Activated CD8-positive, alpha-beta memory T cell treated with anti-CD3 and anti-CD28 coated beads for 4 hours (primary cell): ENCODE measurements at regions not wholly inside any gene's neighbourhood (a gene's known extent, or its start where the extent isn't known, plus 50 kb on each side); places are given as distances from the start of the nearest gene placed in this dataset.

Experiments
- DNase-seq, 2 donors: peaks; one replicate each; pipeline ENCODE4 v3.0.0-alpha.2; 2020; ENCODE audit warnings: low read depth in 2 of 2

- DNase-seq = no peak
Observed at GRCh38 chr15:69737916-69738315, 285.3 kb downstream of the RPLP1 start.

GRCh38 chr15:69740684-69741083, 288.1 kb downstream of the RPLP1 start:
- no peak for DNase-seq

- DNase-seq = no peak
Observed at GRCh38 chr15:69742361-69742760, 289.7 kb downstream of the RPLP1 start.

DNA sequence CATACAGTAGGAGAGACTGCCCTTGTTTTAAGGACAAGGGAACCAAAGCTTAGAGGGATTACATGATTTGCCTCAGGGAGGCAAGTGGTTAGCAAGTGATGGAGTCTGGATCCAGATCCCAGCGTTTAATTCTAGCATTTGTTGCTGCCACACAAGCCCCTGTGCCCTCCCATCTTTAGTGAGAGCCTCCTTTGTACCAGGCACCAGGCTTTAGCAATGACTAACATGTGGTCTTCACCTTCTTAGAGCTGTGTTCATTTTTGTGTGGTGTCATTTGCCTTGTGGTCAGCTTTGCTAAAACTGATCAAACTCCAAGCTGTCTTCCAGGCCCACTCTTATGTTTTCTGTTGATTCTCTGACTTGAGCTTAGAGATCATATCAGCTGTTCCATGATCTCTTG, 290.5 kb downstream of the RPLP1 start:
- no peak for DNase-seq

DNA sequence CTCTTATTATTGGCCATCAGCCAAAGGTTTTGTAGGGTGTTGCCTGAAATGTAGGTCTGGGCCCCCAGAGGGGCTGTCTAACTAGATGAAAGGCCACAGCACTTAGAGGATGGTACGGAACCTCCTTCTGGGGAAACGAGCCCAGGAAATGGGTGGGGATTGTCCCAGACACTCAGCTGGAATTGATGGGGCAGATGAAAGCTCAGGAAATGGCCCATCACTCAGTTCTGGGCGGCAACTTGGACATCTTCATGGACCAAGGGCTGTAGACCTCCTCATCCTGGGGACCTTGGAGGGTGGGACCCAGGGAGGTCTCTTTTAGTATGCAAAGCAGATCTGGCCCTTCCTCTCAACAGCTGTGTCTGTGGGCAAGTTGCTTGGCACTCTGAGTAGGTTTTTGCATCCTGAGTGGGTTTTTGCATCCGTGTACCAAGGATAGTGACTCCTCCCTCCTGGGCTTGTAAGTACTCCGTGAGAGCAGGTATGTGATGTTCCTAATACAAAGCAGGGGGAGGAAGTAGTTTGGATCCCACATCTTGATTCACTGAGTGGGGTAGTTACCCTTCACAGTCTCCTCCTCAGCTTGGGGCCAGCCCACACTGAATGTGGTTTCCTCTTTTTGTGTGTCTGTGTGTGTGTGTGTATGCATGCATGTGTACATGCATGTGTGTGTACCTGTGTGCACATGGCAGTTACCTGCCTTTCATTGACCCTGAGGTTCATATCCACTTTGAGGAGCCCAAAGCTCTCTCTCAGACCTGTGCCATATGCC, 292.0 kb downstream of the RPLP1 start:
- no peak for DNase-seq

DNA sequence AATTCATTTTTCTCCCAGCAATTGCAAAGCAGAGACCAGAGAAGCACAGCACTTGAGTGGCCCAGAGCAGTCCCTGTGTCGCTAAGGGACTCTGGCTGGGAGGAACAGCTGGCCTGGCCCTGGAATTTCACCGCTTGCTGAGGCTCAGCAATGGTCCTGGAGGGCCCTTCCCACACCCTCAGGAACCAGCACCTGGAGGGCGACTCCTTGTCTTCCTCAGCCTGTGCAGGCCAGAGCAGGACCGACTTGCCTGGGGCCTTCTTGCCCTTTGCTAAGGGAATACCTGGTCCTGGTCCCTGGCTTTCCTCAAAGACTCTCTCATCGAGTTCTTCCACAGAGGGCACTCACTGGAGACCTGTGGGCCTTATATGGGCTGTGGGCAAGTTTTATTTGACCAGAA, 294.6 kb downstream of the RPLP1 start:
- no peak for DNase-seq

DNA sequence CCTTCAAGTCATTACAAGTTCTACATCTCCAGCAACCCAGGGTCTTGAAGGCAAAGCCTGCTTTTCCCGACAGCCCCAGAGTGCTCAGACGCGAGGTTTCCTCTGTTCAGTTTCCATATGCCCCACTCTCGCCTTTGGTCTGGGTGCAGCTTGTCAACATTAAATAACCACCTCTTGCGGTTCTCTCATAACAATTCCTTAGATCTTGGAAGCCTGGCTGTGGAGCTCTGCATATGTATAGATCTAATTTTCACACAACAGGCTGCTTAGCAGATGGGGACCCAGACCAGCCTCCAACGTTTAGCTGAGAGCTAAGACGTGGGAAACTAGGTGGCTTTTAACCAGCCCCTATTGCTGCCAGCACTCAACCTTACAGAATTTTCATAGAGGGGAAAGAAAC, 295.5 kb downstream of the RPLP1 start:
- no peak for DNase-seq

DNA sequence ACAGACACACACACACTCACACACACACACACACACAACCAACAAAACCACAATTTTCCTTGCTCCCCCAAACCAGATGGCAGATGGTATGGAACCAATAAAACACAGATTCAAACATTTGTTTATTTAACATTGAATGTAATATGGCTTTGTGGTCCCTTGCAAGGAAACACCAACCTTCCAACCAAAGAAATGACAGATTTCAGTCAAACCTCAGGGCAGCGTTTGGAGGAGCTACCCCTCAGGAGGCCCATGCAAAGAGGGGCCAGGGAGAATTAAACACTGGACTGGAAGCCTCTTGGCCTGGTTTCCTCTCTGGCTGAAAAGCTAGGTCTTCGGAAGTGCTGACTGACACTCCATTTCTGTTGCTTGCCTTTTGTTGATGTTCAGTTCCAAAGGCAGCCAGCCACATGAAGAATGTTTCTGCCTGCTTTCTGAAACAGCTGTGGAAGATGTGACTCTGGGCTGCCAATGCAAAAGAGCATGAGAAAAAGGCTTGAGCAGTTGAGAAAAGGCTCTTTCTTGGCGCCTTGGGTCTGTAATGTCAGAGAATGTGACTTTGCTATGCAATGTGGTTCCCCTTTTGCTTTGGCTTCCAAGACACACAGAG, 296.1 kb downstream of the RPLP1 start:
- DNase-seq = no peak

DNA sequence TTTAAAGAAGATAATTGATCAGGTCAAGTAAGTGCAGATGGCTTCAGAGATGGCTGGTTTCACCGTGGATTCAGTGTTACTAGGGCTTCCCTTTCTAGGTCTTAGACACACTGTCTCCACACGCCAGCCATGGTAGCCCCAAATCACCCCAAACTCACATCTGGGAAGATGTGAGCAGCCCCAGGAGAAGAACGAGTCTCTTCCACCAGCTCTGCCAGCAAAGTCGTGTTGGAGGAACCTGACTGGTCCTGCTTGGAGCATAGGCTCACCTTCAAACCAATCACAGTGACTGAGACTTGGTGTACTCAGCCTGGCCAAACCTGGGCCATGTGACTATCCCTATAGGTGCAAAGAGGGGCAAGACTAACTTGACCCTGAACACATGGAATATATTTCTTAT, 296.7 kb downstream of the RPLP1 start:
- DNase-seq = no peak

DNA sequence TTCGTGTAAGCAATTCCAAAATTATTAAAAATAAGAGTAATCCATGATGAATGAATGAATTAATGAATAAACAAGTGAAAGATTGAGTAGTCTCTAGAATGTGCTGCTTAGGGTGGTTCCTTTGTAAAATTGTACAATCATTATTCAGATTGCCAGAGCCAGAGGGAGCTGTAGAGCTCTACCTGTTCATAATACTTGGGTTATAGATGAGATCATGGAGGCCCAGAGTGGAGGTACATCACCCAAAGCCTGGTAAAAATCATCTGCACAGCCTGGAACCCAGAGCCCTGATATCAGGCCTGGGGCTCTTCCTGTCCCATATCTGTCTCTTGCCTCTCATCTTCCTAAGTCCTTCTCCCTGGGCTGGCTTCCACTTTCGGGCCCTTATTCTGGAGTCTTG, 297.2 kb downstream of the RPLP1 start:
- DNase-seq = no peak

DNA sequence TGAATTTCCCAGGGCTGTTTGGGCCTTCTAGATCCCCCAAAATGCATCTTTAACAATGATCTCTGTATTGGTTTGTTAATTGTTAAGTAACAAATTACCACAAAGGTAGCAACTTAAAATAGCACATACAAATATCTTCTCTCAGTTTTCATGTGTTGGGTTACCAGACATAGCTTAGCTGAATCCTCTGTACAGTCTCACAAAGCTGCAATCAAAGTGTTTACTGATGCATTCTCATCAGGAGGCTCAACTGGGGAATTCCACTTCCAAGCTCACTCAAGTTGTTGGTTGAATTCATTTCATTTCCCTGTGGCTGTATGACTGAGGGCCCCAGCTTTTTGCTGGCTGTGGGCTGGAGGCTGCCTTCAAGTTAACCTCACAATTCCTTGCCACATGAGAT, 297.6 kb downstream of the RPLP1 start:
- DNase-seq = no peak

GRCh38 chr15:69751147-69751546, 298.5 kb downstream of the RPLP1 start:
- DNase-seq = no peak

DNA sequence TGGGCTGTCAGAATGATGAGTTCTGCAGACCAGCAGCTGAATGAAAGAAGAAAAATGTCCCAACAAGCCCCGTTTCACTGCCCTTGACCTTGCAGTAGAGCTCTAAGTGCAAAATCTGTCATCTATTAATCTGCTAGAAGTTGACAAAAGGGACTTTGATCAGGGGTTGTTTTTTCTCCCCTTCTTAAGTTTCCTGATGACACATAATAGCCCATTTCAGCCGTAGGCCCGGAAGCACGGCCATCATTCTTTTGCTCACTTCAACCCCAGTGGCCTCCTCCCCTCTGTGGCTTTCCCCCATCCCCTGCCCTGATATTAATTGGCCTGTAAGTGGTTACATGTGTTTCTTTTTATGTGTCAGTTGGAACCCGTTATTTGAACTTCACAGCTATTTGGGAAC, 298.9 kb downstream of the RPLP1 start:
- DNase-seq = no peak

GRCh38 chr15:69753867-69754266, 301.2 kb downstream of the RPLP1 start:
- DNase-seq = no peak

DNA sequence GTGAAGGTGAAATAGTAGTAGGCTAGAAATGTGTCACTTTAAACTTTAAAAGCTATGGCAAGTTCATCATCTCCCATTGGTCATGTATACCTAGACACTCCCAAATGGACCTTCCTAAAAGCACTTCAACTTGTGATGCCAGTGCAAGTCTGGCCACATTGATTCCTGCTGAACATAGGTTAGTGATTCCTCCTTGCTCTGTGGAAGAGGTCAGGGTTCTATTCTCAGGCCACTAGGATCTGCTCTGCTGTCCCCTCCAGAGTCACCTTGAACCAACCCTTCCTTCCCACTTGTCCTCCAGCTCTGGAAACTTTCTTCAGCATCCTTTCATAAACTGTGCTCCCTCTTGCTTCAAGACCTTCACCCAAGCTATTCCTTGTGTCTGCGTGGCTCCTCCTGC, 301.7 kb downstream of the RPLP1 start:
- no peak for DNase-seq

- DNase-seq = peak; percentile 68 to 74
Observed at GRCh38 chr15:69755551-69756310, 303.1 kb downstream of the RPLP1 start.

GRCh38 chr15:69756440-69756839, 303.8 kb downstream of the RPLP1 start:
- DNase-seq = no peak

DNA sequence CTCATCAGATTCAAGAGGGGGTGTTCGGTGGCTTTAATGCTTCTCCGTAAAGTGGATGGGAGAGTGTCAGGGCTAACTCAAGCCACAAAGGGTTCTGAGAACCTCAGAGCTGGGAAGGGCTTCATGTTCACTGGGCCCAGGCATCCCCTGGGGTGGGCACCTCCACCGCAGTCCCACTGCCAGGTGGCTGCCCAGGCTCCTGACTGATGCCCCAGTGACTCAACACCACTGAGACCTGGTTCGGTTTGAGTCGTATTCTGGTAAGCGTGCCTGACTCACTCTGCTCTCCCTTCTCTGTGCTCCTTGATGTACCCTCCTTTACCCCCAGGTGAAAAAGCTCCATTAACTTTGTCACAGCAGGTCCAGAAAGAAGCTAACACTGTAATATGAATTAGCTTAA, 304.6 kb downstream of the RPLP1 start:
- peak; percentile 38 to 47 for DNase-seq

- DNase-seq = no peak
Observed at GRCh38 chr15:69758291-69758771, 305.7 kb downstream of the RPLP1 start.

DNA sequence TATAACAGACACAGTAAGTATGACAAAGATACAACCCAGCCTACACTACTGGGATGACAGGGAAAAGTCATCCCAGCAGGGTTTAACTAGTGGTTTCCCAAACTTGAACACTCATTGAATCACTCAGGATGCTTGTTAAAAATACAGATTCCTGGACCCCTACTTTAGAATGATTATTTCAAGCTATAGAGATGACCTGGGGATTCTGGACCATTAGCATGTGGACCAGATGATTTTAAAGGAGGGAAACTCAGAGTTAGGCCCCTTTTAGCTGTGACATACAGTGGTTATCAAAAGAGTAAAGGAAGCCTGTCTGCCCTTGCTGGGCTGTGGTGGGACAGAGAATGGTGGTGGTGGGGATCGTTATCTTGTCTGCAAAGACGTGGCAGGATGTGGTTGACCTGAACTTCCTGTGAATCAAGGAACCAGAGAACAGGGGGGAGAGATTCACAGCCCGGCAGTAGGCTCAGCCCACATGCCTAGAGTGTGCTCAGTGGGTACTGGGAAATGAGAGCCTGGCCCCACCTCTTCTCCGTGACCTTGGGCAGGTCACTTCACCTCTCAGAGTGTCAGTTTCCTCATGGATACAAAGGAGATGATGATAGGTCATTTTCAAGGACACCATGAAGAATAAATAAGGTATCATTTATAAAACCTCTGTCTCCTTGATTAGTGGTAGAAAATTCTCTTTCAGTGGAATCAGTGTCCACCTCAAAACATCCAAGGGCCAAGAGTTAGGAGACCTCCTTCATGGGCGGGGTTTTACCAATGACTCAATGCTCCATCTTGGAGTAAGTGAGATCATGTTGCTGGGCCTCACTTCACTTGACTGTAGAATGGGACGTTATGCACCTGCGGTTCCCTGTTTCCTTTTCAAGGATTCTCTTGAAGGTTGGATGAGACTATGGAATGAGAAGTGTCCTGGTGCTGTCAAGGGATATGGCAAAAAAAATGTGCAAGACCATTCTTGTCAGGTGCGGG, 306.5 kb downstream of the RPLP1 start:
- DNase-seq = peak; percentile 78 to 89

DNA sequence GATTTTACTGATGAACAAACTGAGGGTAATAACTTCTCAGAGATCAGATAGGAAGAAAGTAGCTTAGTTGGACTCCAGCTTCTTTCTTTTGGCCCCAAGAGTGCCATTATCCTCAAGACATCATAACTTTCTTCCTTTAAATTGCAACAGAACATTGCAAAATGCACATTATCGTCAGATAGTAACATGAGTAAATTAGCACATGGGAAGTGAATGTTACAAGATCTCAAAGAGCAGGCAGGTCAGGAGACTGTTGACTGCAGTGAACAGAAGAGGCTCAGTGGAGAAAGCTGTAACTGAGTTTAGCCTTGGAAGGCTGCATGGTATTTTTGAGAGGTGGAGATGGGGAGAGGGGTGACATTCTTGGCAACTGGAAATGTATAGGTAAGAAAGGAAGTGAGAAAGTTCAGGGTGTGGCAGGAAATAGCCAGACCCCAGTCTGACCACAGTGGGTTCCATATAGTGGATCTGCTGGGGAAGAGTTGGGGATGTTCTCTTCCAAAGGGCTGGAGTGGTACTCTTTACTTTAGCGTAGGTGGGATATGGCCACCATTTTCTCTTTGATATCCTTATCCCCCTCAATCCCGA, 307.7 kb downstream of the RPLP1 start:
- DNase-seq = no peak
